RWPE1 (cell line): ENCODE measurements at regions not wholly inside any gene's neighbourhood (a gene's known extent, or its start where the extent isn't known, plus 50 kb on each side); places are given as distances from the start of the nearest gene placed in this dataset.
"Not testable (repeated sequence)": the region's sequence is repeated elsewhere in the genome, so short reads cannot be mapped to it uniquely, and the experiment has no call there.

Experiments
- CTCF ChIA-PET: fragments of 350-600 bp; sonication (Branson Sonifier 250); formaldehyde crosslinking; extraction: SDS; loops from one replicate; lab custom pipeline; 2021; lab: Yijun Ruan, JAX
- POLR2A ChIA-PET: fragments of 400-600 bp; formaldehyde crosslinking; extraction: SDS; loops from one replicate; lab custom pipeline; 2020; ENCODE audit warnings: antibody characterized with exemption; ENCODE audit not compliant: low non-redundant PET; lab: Yijun Ruan, JAX
- DNase-seq: peaks from one replicate; pipeline ENCODE4 v3.0.0; 2012; ENCODE audit warnings: low spot score
- H3K27ac ChIP-seq: fragments of 450-650 bp; 2 replicates; pipeline ENCODE4 v1.5.1; 2017
- TF ChIP-seq, protein P1 (sequence below): fragments of 450-650 bp; conservative IDR thresholded peaks from 2 replicates; pipeline ENCODE4 v1.5.1; 2017; ENCODE audit warnings: low read depth, mild to moderate bottlenecking

DNA sequence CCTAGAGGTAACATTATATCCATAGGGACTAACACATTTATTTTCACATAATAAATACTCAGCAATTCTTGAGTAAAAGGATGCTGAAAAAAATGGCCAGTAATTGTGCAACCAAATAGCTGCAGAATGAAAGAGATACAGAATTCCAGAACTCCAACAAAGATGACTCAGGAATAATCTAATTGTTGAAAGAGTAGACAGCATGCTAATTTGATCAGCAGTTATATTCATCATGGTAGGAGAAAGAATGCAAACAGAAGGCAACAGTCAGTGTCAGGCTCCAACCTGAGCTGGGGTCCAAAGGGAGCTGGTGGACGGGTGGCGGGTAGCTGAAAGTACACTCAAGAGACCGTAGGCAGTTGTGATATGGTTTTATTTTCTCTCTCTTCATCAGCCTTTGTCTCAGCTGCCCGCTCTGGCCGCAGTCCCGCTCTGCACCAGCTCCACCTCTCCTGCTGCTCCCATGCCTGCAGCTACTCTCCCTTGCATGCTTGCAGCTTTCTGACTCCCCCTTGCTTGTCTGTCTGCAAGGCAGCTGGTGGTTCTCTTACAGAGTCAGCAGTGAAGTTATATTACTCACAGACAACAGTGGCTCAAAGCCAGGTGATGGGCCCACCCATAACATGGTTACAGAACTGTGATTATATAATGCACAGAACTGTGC is 1150.1 kb downstream of the STIM2 start:
- no peak overlapping the region for H3K27ac ChIP-seq
- ChIA-PET POLR2A (no interaction called here), CTCF (no interaction called here)
- no peak for DNase-seq
- TF ChIP-seq, protein P1, sequence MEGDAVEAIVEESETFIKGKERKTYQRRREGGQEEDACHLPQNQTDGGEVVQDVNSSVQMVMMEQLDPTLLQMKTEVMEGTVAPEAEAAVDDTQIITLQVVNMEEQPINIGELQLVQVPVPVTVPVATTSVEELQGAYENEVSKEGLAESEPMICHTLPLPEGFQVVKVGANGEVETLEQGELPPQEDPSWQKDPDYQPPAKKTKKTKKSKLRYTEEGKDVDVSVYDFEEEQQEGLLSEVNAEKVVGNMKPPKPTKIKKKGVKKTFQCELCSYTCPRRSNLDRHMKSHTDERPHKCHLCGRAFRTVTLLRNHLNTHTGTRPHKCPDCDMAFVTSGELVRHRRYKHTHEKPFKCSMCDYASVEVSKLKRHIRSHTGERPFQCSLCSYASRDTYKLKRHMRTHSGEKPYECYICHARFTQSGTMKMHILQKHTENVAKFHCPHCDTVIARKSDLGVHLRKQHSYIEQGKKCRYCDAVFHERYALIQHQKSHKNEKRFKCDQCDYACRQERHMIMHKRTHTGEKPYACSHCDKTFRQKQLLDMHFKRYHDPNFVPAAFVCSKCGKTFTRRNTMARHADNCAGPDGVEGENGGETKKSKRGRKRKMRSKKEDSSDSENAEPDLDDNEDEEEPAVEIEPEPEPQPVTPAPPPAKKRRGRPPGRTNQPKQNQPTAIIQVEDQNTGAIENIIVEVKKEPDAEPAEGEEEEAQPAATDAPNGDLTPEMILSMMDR, result no peak

GRCh38 chr4:28014469-28014868 is 1153.8 kb downstream of the STIM2 start:
- TF ChIP-seq, protein P1, result no peak
- no peak overlapping the region for H3K27ac ChIP-seq
- no peak for DNase-seq
- ChIA-PET POLR2A (no interaction called here), CTCF (no interaction called here)

- ChIA-PET POLR2A (no interaction called here), CTCF (no interaction called here)
- no peak overlapping the region for H3K27ac ChIP-seq
- no peak for DNase-seq
- TF ChIP-seq, protein P1, result no peak
These were observed 1155.4 kb downstream of the STIM2 start for GRCh38 chr4:28015996-28016395.

- CTCF ChIA-PET, DNase-seq, H3K27ac ChIP-seq, POLR2A ChIA-PET: not testable (repeated sequence)
These were observed 1177.6 kb downstream of the STIM2 start for GRCh38 chr4:28038253-28038652.

DNA sequence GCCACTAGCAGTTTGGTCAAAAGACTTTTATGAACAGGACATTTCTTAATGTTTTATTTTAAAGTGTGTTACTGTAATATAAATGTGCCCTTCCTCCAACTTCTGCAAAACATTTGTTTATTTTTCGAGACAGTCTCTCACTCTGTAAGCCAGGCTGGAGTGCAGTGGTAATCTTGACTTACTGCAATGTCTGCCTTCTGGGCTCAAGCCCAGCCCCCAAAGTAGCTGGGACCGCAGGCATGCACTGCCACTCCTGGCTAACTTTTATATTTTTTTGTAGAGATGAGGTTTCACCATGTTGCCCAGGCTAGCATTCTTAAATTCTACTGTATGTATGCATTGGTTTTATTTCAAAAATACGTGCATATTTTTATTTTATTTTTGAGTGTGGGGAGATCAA is 1201.9 kb downstream of the STIM2 start:
- POLR2A ChIA-PET, result no interaction called here
- CTCF ChIA-PET, result no interaction called here

GRCh38 chr4:28073860-28074555 is 1213.4 kb downstream of the STIM2 start:
- TF ChIP-seq, protein P1, result no peak
- POLR2A ChIA-PET, result interaction anchor here (0.8 kb wide), 1 partner anchor 20 kb away, joined by 9 read pairs; no protein-coding TSS in a partner anchor
- DNase-seq, result no peak
- H3K27ac ChIP-seq, result no peak overlapping the region
- CTCF ChIA-PET, result no interaction called here

More for the DNA sequence above, 1201.9 kb downstream of the STIM2 start:
- TF ChIP-seq, protein P1, result no peak
- no peak overlapping the region for H3K27ac ChIP-seq
- no peak for DNase-seq

- H3K27ac ChIP-seq, result no peak overlapping the region
- DNase-seq, result no peak
- CTCF ChIA-PET, result no interaction called here
- POLR2A ChIA-PET, result no interaction called here
- TF ChIP-seq, protein P1, result no peak
These were observed 1214.8 kb downstream of the STIM2 start for GRCh38 chr4:28075401-28075956.

DNA sequence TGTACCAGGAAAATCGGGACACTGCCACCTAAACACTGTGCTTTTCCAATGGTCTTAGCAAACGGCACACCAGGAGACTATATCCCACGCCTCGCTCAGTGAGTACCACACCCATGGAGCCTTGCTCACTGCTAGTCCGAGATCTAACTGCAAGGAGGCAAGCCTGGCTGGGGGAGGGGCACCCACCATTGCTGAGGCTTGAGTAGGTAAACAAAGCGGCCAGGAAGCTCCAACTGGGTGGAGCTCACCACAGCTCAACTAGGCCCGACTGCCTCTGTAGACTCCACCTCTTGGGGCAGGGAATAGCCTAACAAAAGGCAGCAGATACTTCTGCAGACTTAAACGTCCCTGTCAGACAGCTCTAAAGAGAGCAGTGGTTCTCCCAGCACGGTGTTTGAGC is 1216.6 kb downstream of the STIM2 start:
- CTCF ChIA-PET, H3K27ac ChIP-seq, POLR2A ChIA-PET, DNase-seq: not testable (repeated sequence)
